Type B pancreatic cell (in vitro differentiated cells): ENCODE measurements at regions not wholly inside any gene's neighbourhood (a gene's known extent, or its start where the extent isn't known, plus 50 kb on each side); places are given as distances from the start of the nearest gene placed in this dataset.

ENCODE experiments used
- DNase-seq: peaks from one replicate; pipeline ENCODE4 v3.0.0; 2021; ENCODE audit warnings: mixed read lengths; ENCODE audit not compliant: unreplicated experiment; ENCODE audit errors: extremely low spot score
- H3K27ac Mint-ChIP-seq: 2 replicates; pipeline ENCODE4 v1.8.0; 2021; ENCODE audit warnings: mild to moderate bottlenecking, mixed read lengths
- H3K27me3 Mint-ChIP-seq: 2 replicates; pipeline ENCODE4 v1.8.0; 2021; ENCODE audit warnings: mixed read lengths
- H3K36me3 Mint-ChIP-seq: 2 replicates; pipeline ENCODE4 v1.8.0; 2021; ENCODE audit warnings: mixed read lengths
- H3K4me1 Mint-ChIP-seq: one replicate; pipeline ENCODE4 v1.8.0; 2021; ENCODE audit warnings: mixed read lengths; ENCODE audit not compliant: unreplicated experiment
- H3K4me3 Mint-ChIP-seq: 2 replicates; pipeline ENCODE4 v1.8.0; 2021; ENCODE audit warnings: mild to moderate bottlenecking, mixed read lengths
- H3K9me3 Mint-ChIP-seq: 2 replicates; pipeline ENCODE4 v1.8.0; 2021; ENCODE audit warnings: mixed read lengths
- CTCF ChIP-seq: fragments of 200-600 bp; sonication (generic); conservative IDR thresholded peaks from 2 replicates; pipeline ENCODE4 v1.5.0; 2021; ENCODE audit warnings: antibody characterized with exemption, mild to moderate bottlenecking

- Mint-ChIP-seq H3K27me3 (no peaks in the 10 kb centered on the region), H3K4me3 (peak overlapping the region; percentile 34), H3K9me3 (no peaks in the 10 kb centered on the region), H3K36me3 (no peaks in the 10 kb centered on the region), H3K4me1 (peaks cover 53% of the 10 kb centered on the region), H3K27ac (peak overlapping the region; percentile 47)
- DNase-seq, result no peak
- TF ChIP-seq CTCF, result no peak
These were observed 115.8 kb upstream of the MAP3K1 start for GRCh38 chr5:56699538-56699937.

- Mint-ChIP-seq H3K9me3 (no peaks in the 10 kb centered on the region), H3K36me3 (no peaks in the 10 kb centered on the region), H3K4me3 (peak overlapping the region; percentile 9), H3K27me3 (no peaks in the 10 kb centered on the region), H3K4me1 (peaks cover 52% of the 10 kb centered on the region), H3K27ac (peak overlapping the region; percentile 47)
- TF ChIP-seq CTCF, result no peak
- DNase-seq, result no peak
These were observed 116.6 kb upstream of the MAP3K1 start for GRCh38 chr5:56698463-56699381.

- Mint-ChIP-seq H3K27me3 (no peaks in the 10 kb centered on the region), H3K4me3 (peak overlapping the region; percentile 13), H3K9me3 (peaks cover 3% of the 10 kb centered on the region), H3K4me1 (peaks cover 48% of the 10 kb centered on the region), H3K27ac (no peak overlapping the region), H3K36me3 (no peaks in the 10 kb centered on the region)
- TF ChIP-seq CTCF, result no peak
- no peak for DNase-seq
These were observed 118.4 kb upstream of the MAP3K1 start for GRCh38 chr5:56696900-56697299.

- peaks cover 44% of the 10 kb centered on the region for H3K4me1 Mint-ChIP-seq
- no peak overlapping the region for H3K27ac Mint-ChIP-seq
- H3K4me3 Mint-ChIP-seq, result no peak overlapping the region
- H3K27me3 Mint-ChIP-seq, result no peaks in the 10 kb centered on the region
- H3K9me3 Mint-ChIP-seq, result peaks cover 3% of the 10 kb centered on the region
- H3K36me3 Mint-ChIP-seq, result no peaks in the 10 kb centered on the region
- DNase-seq, result no peak
- TF ChIP-seq CTCF, result no peak
These were observed 122.1 kb upstream of the MAP3K1 start for GRCh38 chr5:56693220-56693579.

GRCh38 chr5:56692359-56693219, 122.8 kb upstream of the MAP3K1 start:
- H3K27me3 Mint-ChIP-seq, result no peaks in the 10 kb centered on the region
- H3K36me3 Mint-ChIP-seq, result no peaks in the 10 kb centered on the region
- H3K9me3 Mint-ChIP-seq, result peaks cover 3% of the 10 kb centered on the region
- H3K27ac Mint-ChIP-seq, result no peak overlapping the region
- no peak for TF ChIP-seq CTCF
- no peak for DNase-seq
- peaks cover 44% of the 10 kb centered on the region for H3K4me1 Mint-ChIP-seq
- H3K4me3 Mint-ChIP-seq, result no peak overlapping the region
